SU-DHL-6 (cell line): ENCODE measurements at regions not wholly inside any gene's neighbourhood (a gene's known extent, or its start where the extent isn't known, plus 50 kb on each side); places are given as distances from the start of the nearest gene placed in this dataset.

Experiments
- H2AFZ ChIP-seq: fragments of 200-600 bp; sonication (generic); 2 replicates; pipeline ENCODE4 v1.6.1; 2014; ENCODE audit warnings: low read depth, mild to moderate bottlenecking, moderate library complexity, mixed read lengths, antibody characterized with exemption, low read length; ENCODE audit not compliant: severe bottlenecking
- H3F3A ChIP-seq: fragments of 200-600 bp; shearing (Covaris generic); 2 replicates; pipeline ENCODE4 v1.6.0; 2016; ENCODE audit warnings: antibody characterized with exemption, mild to moderate bottlenecking; ENCODE audit not compliant: insufficient read depth
- H3K27ac ChIP-seq: fragments of 200-600 bp; sonication (generic); 2 replicates; pipeline ENCODE4 v1.5.1; 2016; ENCODE audit warnings: low read depth, mild to moderate bottlenecking, low read length, moderate library complexity, mixed read lengths
- H3K27me3 ChIP-seq: fragments of 200-600 bp; sonication (generic), shearing (Covaris generic); 2 replicates; pipeline ENCODE4 v1.6.0; 2014; ENCODE audit warnings: mild to moderate bottlenecking, low read length
- H3K36me3 ChIP-seq: fragments of 200-600 bp; sonication (generic); 2 replicates; pipeline ENCODE4 v1.6.1; 2014; ENCODE audit warnings: mild to moderate bottlenecking, low read length, mixed read lengths
- H3K4me2 ChIP-seq: fragments of 300-600, 200-600 bp; shearing (Covaris generic), sonication (generic); 2 replicates; pipeline ENCODE4 v1.6.0; 2014; ENCODE audit warnings: low read length, low read depth, mild to moderate bottlenecking; ENCODE audit not compliant: poor library complexity, severe bottlenecking
- H3K4me3 ChIP-seq: fragments of 200-600 bp; sonication (generic); 2 replicates; pipeline ENCODE4 v1.5.1; 2014; ENCODE audit warnings: antibody characterized with exemption, low read length, mild to moderate bottlenecking, mixed read lengths; ENCODE audit not compliant: insufficient read depth, poor library complexity, severe bottlenecking
- H3K79me2 ChIP-seq: fragments of 200-600 bp; sonication (generic); 2 replicates; pipeline ENCODE4 v1.6.1; 2014; ENCODE audit warnings: mild to moderate bottlenecking, low read length, moderate library complexity; ENCODE audit not compliant: insufficient read depth
- H3K9ac ChIP-seq: fragments of 200-600 bp; sonication (generic); 2 replicates; pipeline ENCODE4 v1.7.0; 2014; ENCODE audit warnings: mild to moderate bottlenecking, low read length
- H3K9me2 ChIP-seq: fragments of 200-600 bp; sonication (generic); replicated peaks from 2 replicates; pipeline ENCODE4 v1.6.1; 2014; ENCODE audit warnings: low read length; ENCODE audit not compliant: insufficient read depth
- H3K9me3 ChIP-seq: fragments of 200-600 bp; sonication (generic); 2 replicates; pipeline ENCODE4 v1.6.1; 2014; ENCODE audit warnings: low read length, mixed read lengths; ENCODE audit not compliant: insufficient read depth
- H4K20me1 ChIP-seq: fragments of 200-600 bp; sonication (generic); 2 replicates; pipeline ENCODE4 v1.6.1; 2014; ENCODE audit warnings: low read depth, mild to moderate bottlenecking, antibody characterized with exemption, low read length, moderate library complexity, mixed read lengths
- EZH2phosphoT487 ChIP-seq: fragments of 200-600 bp; sonication (generic), shearing (Covaris generic); conservative IDR thresholded peaks from 2 replicates; pipeline ENCODE4 v1.6.1; 2018; ENCODE audit warnings: mild to moderate bottlenecking, antibody characterized with exemption, low read length, moderate library complexity, mixed read lengths
- TF ChIP-seq, protein P1 (sequence below): fragments of 200-600 bp; sonication (generic); IDR thresholded peaks from one replicate; pipeline ENCODE4 v1.5.1; 2017; ENCODE audit warnings: antibody characterized with exemption, mild to moderate bottlenecking, low read length, moderate library complexity; ENCODE audit not compliant: insufficient read depth, poor library complexity, severe bottlenecking

DNA sequence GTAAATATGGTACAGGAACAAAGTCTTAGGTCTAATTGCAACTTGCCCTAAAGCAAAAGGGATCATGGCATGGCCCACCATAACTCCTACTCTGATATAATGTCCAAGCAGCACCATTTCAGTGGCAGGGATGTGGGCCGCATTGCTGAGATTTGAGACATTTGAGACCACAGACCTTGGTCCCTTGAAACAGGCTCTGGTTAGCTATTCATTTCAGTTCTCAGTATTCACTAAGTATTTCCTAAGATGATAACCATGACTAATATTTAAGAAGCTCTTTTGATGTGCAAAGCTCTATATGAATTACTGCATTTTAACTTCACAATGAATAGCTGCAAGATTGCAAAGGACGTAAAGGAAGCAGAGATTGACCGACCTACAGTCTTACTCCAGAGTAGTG lies 471.0 kb downstream of the SHISA9 start:
- no peaks in the 10 kb centered on the region for H3K9me2 ChIP-seq
- H3K27me3 ChIP-seq: no peaks in the 10 kb centered on the region
- H3K9me3 ChIP-seq: no peaks in the 10 kb centered on the region; the same call in 1 of the 2 replicates
- H3K36me3 ChIP-seq: peaks cover 3% of the 10 kb centered on the region; the same call in 1 of the 2 replicates
- H3K27ac ChIP-seq: no peak overlapping the region
- H3K4me3 ChIP-seq: no peak overlapping the region
- no peak overlapping the region for H3K9ac ChIP-seq
- H2AFZ ChIP-seq: no peak overlapping the region
- TF ChIP-seq, protein P1, sequence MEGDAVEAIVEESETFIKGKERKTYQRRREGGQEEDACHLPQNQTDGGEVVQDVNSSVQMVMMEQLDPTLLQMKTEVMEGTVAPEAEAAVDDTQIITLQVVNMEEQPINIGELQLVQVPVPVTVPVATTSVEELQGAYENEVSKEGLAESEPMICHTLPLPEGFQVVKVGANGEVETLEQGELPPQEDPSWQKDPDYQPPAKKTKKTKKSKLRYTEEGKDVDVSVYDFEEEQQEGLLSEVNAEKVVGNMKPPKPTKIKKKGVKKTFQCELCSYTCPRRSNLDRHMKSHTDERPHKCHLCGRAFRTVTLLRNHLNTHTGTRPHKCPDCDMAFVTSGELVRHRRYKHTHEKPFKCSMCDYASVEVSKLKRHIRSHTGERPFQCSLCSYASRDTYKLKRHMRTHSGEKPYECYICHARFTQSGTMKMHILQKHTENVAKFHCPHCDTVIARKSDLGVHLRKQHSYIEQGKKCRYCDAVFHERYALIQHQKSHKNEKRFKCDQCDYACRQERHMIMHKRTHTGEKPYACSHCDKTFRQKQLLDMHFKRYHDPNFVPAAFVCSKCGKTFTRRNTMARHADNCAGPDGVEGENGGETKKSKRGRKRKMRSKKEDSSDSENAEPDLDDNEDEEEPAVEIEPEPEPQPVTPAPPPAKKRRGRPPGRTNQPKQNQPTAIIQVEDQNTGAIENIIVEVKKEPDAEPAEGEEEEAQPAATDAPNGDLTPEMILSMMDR: no peak
- no peak for TF ChIP-seq EZH2phosphoT487
- H3K79me2 ChIP-seq: no peaks in the 10 kb centered on the region
- H3F3A ChIP-seq: no peaks in the 10 kb centered on the region
- no peak overlapping the region for H3K4me2 ChIP-seq
- H4K20me1 ChIP-seq: no peaks in the 10 kb centered on the region

GRCh38 chr16:13376174-13376573 lies 474.8 kb downstream of the SHISA9 start:
- TF ChIP-seq, protein P1: no peak
- no peak for TF ChIP-seq EZH2phosphoT487
- Histone ChIP-seq H3K9ac (no peak overlapping the region), H3K9me3 (no peaks in the 10 kb centered on the region; the same call in 1 of the 2 replicates), H3K4me3 (no peak overlapping the region), H3K27me3 (no peaks in the 10 kb centered on the region), H2AFZ (no peak overlapping the region), H3K36me3 (peaks cover 3% of the 10 kb centered on the region; the same call in 1 of the 2 replicates), H3K9me2 (no peaks in the 10 kb centered on the region), H3F3A (peaks cover 3% of the 10 kb centered on the region; the same call in 1 of the 2 replicates), H3K27ac (no peak overlapping the region), H3K4me2 (peak overlapping the region; percentile 26), H4K20me1 (no peaks in the 10 kb centered on the region), H3K79me2 (no peaks in the 10 kb centered on the region)

- H3K9me3 ChIP-seq: no peaks in the 10 kb centered on the region; the same call in 1 of the 2 replicates
- H3K36me3 ChIP-seq: peaks cover 3% of the 10 kb centered on the region; the same call in 1 of the 2 replicates
- no peaks in the 10 kb centered on the region for H3K27me3 ChIP-seq
- H2AFZ ChIP-seq: no peak overlapping the region
- TF ChIP-seq, protein P1: no peak
- no peak for TF ChIP-seq EZH2phosphoT487
- no peaks in the 10 kb centered on the region for H3K9me2 ChIP-seq
- H3K4me2 ChIP-seq: no peak overlapping the region
- no peak overlapping the region for H3K9ac ChIP-seq
- no peaks in the 10 kb centered on the region for H3K79me2 ChIP-seq
- no peak overlapping the region for H3K4me3 ChIP-seq
- no peak overlapping the region for H3K27ac ChIP-seq
- peaks cover 3% of the 10 kb centered on the region; the same call in 1 of the 2 replicates for H3F3A ChIP-seq
- H4K20me1 ChIP-seq: no peaks in the 10 kb centered on the region
Observed at GRCh38 chr16:13377143-13377542, 475.7 kb downstream of the SHISA9 start.
